ENCODE measurements at regions not wholly inside any gene's neighbourhood (a gene's known extent, or its start where the extent isn't known, plus 50 kb on each side); places are given as distances from the start of the nearest gene placed in this dataset.

GRCh38 chr6:125370343-125370742 is 68.6 kb upstream of the HDDC2 start:
- no peaks in the 10 kb centered on the region for H3K9me3 ChIP-seq
- no peaks in the 10 kb centered on the region for H3K27me3 ChIP-seq
- WGBS, 2 donors, result 60 to 73% methylated on average over 8 of the region's 8 CpGs
- no peaks in the 10 kb centered on the region for H3K36me3 ChIP-seq (ENCODE audit: low read depth, missing control alignments)
- no peak overlapping the region for H3K4me3 ChIP-seq
- no peaks in the 10 kb centered on the region for H3K4me1 ChIP-seq
- no peak overlapping the region for H3K27ac ChIP-seq
- DNase-seq, result no peak
- TF ChIP-seq POLR2A (IDR thresholded peaks at IDR 0.05), result no peak
- no peak for TF ChIP-seq CTCF (IDR thresholded peaks at IDR 0.05)
- intact Hi-C loops (cut with DNase I; ENCODE audit: low total_unique reads), result no loop called here

GRCh38 chr6:125375013-125375412 is 73.2 kb upstream of the HDDC2 start:
- Histone ChIP-seq H3K27me3 (no peaks in the 10 kb centered on the region), H3K27ac (no peak overlapping the region), H3K4me1 (no peaks in the 10 kb centered on the region), H3K36me3 (ENCODE audit: low read depth, missing control alignments) (no peaks in the 10 kb centered on the region), H3K4me3 (no peak overlapping the region), H3K9me3 (no peaks in the 10 kb centered on the region)
- DNase-seq, result no peak
- TF ChIP-seq POLR2A (IDR thresholded peaks at IDR 0.05) (no peak), CTCF (IDR thresholded peaks at IDR 0.05) (no peak)
- 84% methylated on average over 2 of the region's 2 CpGs for WGBS, 2 donors
- intact Hi-C loops (cut with DNase I; ENCODE audit: low total_unique reads), result no loop called here

GRCh38 chr6:125375821-125376220 is 74.1 kb upstream of the HDDC2 start:
- intact Hi-C loops (cut with DNase I; ENCODE audit: low total_unique reads), result no loop called here
- Histone ChIP-seq H3K9me3 (no peaks in the 10 kb centered on the region), H3K4me1 (no peaks in the 10 kb centered on the region), H3K27me3 (no peaks in the 10 kb centered on the region), H3K4me3 (no peak overlapping the region), H3K27ac (no peak overlapping the region), H3K36me3 (ENCODE audit: low read depth, missing control alignments) (no peaks in the 10 kb centered on the region)
- no peak for TF ChIP-seq CTCF (IDR thresholded peaks at IDR 0.05)
- TF ChIP-seq POLR2A (IDR thresholded peaks at IDR 0.05), result no peak
- DNase-seq, result no peak

- Histone ChIP-seq H3K27me3 (no peaks in the 10 kb centered on the region), H3K9me3 (no peaks in the 10 kb centered on the region), H3K27ac (no peak overlapping the region), H3K4me1 (no peaks in the 10 kb centered on the region), H3K36me3 (ENCODE audit: low read depth, missing control alignments) (no peaks in the 10 kb centered on the region), H3K4me3 (no peak overlapping the region)
- DNase-seq, result no peak
- 71 to 83% methylated on average over 5 of the region's 5 CpGs for WGBS, 2 donors
- TF ChIP-seq POLR2A (IDR thresholded peaks at IDR 0.05) (no peak), CTCF (IDR thresholded peaks at IDR 0.05) (no peak)
- intact Hi-C loops (cut with DNase I; ENCODE audit: low total_unique reads), result no loop called here
Observed at GRCh38 chr6:125377621-125378020, 75.9 kb upstream of the HDDC2 start.

- DNase-seq, result no peak
- Histone ChIP-seq H3K4me1 (no peaks in the 10 kb centered on the region), H3K36me3 (ENCODE audit: low read depth, missing control alignments) (no peaks in the 10 kb centered on the region), H3K27ac (no peak overlapping the region), H3K27me3 (no peaks in the 10 kb centered on the region), H3K9me3 (no peaks in the 10 kb centered on the region), H3K4me3 (no peak overlapping the region)
- 80 to 88% methylated on average over 4 of the region's 4 CpGs for WGBS, 2 donors
- TF ChIP-seq POLR2A (IDR thresholded peaks at IDR 0.05) (no peak), CTCF (IDR thresholded peaks at IDR 0.05) (no peak)
- intact Hi-C loops (cut with DNase I; ENCODE audit: low total_unique reads), result no loop called here
Observed at GRCh38 chr6:125379174-125379573, 77.4 kb upstream of the HDDC2 start.
